ENCODE measurements at regions not wholly inside any gene's neighbourhood (a gene's known extent, or its start where the extent isn't known, plus 50 kb on each side); places are given as distances from the start of the nearest gene placed in this dataset.

DNA sequence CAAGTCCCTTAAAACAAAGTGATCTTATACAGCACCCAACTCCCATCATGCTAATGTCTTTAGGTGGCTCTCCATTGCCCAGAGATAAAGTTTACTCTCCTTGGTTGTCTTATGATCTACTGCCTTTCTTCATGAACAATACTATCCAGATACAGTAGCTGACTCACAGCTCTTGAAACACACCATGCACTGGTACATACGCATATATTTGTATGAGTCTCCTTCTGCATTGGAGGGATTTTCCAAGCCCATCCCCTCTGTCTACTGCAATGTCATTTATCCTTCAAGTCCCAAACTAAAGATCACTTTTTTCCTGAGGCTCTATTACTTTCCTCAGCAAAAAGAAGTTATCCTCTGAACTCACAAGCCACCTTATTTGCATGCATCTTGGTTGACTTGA lies 84.7 kb upstream of the LRATD1 start:
- TF ChIP-seq CTCF (IDR thresholded peaks at IDR 0.05; ENCODE audit: insufficient read depth, low read length) (no peak), GABPA (IDR thresholded peaks at IDR 0.05; ENCODE audit: low read depth) (no peak), POLR2AphosphoS5 (IDR thresholded peaks at IDR 0.05; ENCODE audit: low read depth) (no peak), SPI1 (IDR thresholded peaks at IDR 0.05; ENCODE audit: borderline replicate concordance, low read depth) (no peak)
- Histone ChIP-seq H3K27me3 (ENCODE audit: insufficient read depth, poor library complexity, severe bottlenecking) (no peaks in the 10 kb centered on the region), H3K4me3 (replicated peaks; ENCODE audit: insufficient read depth, low read length) (no peak overlapping the region), H3K27ac (replicated peaks) (no peak overlapping the region)
- DNase-seq (ENCODE audit: low read depth in 1 of 2, low spot score in 1 of 2): no peak

DNA sequence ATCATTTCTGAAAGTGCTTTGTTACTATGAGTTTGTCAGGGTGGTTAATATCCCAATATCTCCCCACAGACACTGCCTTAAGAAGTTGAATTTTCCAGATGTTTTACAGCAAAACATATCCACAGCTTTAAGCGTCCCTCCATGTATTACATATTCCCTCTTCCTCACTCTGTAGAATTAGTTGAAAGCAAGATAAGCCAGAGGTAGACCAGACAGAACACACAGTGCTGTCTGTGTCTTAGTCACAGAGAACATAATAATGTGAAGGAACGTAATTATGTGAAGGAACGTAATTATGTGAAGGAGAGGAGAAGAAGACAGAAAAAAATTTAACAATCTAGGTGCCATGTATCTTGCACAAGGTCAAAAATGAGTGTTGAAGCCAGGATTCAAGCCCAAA lies 81.9 kb upstream of the LRATD1 start:
- no peaks in the 10 kb centered on the region for H3K27me3 ChIP-seq (ENCODE audit: insufficient read depth, poor library complexity, severe bottlenecking)
- no peak overlapping the region for H3K4me3 ChIP-seq (replicated peaks; ENCODE audit: insufficient read depth, low read length)
- H3K27ac ChIP-seq (replicated peaks): no peak overlapping the region
- TF ChIP-seq POLR2AphosphoS5 (IDR thresholded peaks at IDR 0.05; ENCODE audit: low read depth): no peak
- TF ChIP-seq, protein P1, sequence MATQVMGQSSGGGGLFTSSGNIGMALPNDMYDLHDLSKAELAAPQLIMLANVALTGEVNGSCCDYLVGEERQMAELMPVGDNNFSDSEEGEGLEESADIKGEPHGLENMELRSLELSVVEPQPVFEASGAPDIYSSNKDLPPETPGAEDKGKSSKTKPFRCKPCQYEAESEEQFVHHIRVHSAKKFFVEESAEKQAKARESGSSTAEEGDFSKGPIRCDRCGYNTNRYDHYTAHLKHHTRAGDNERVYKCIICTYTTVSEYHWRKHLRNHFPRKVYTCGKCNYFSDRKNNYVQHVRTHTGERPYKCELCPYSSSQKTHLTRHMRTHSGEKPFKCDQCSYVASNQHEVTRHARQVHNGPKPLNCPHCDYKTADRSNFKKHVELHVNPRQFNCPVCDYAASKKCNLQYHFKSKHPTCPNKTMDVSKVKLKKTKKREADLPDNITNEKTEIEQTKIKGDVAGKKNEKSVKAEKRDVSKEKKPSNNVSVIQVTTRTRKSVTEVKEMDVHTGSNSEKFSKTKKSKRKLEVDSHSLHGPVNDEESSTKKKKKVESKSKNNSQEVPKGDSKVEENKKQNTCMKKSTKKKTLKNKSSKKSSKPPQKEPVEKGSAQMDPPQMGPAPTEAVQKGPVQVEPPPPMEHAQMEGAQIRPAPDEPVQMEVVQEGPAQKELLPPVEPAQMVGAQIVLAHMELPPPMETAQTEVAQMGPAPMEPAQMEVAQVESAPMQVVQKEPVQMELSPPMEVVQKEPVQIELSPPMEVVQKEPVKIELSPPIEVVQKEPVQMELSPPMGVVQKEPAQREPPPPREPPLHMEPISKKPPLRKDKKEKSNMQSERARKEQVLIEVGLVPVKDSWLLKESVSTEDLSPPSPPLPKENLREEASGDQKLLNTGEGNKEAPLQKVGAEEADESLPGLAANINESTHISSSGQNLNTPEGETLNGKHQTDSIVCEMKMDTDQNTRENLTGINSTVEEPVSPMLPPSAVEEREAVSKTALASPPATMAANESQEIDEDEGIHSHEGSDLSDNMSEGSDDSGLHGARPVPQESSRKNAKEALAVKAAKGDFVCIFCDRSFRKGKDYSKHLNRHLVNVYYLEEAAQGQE (IDR thresholded peaks at IDR 0.05; ENCODE audit: insufficient replicate concordance, low read depth): no peak
- TF ChIP-seq SPI1 (IDR thresholded peaks at IDR 0.05; ENCODE audit: borderline replicate concordance, low read depth): no peak
- no peak for TF ChIP-seq GABPA (IDR thresholded peaks at IDR 0.05; ENCODE audit: low read depth)
- no peak for TF ChIP-seq CTCF (IDR thresholded peaks at IDR 0.05; ENCODE audit: insufficient read depth, low read length)
- DNase-seq (ENCODE audit: low read depth in 1 of 2, low spot score in 1 of 2): no peak

DNA sequence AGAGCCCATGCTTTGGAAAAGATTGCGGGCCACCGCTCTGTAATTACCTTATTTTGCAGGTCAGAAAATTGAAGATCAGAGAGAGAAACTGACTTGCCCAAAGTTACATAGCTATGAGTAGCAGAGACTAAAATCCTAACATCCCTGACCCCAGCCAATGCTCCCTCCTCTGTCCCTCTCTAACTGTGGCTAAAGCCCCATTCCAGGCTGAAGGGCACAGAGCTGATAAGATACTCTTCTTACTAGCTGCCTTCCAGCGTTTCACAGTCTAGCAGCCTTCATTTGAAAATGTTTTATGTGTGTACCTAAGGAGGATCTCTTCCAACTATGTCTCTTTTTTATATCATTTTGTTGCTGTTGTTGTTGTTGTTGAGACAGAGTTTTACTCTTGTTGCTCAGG lies 81.4 kb upstream of the LRATD1 start:
- Histone ChIP-seq H3K4me3 (replicated peaks; ENCODE audit: insufficient read depth, low read length) (no peak overlapping the region), H3K27me3 (ENCODE audit: insufficient read depth, poor library complexity, severe bottlenecking) (no peaks in the 10 kb centered on the region)
- TF ChIP-seq, protein P1 (IDR thresholded peaks at IDR 0.05; ENCODE audit: insufficient replicate concordance, low read depth): no peak
- TF ChIP-seq GABPA (IDR thresholded peaks at IDR 0.05; ENCODE audit: low read depth): no peak
- no peak for TF ChIP-seq SPI1 (IDR thresholded peaks at IDR 0.05; ENCODE audit: borderline replicate concordance, low read depth)
- no peak for TF ChIP-seq POLR2AphosphoS5 (IDR thresholded peaks at IDR 0.05; ENCODE audit: low read depth)
- TF ChIP-seq CTCF (IDR thresholded peaks at IDR 0.05; ENCODE audit: insufficient read depth, low read length): no peak

DNA sequence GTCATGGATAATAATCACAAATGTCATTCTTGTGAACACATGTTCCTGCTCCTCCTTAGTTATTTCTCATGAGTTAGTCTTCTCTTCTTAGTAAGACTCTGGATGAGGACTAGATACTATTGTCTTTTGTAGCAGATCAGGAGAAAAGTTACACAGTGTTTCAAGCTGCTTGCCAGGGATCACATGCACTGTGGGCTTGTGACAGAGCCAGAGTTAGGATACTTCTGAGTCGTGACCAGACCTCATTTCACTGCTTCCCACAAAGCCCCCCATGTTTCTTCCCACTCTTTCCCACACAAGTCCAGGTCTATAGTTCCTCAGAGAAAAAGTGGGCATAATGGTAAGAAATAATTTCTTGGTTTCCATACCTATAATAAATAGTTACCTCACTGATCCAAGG lies 80.2 kb upstream of the LRATD1 start:
- Histone ChIP-seq H3K27ac (replicated peaks) (no peak overlapping the region), H3K4me3 (replicated peaks; ENCODE audit: insufficient read depth, low read length) (no peak overlapping the region), H3K27me3 (ENCODE audit: insufficient read depth, poor library complexity, severe bottlenecking) (no peaks in the 10 kb centered on the region)
- DNase-seq (ENCODE audit: low read depth in 1 of 2, low spot score in 1 of 2): no peak
- TF ChIP-seq GABPA (IDR thresholded peaks at IDR 0.05; ENCODE audit: low read depth): no peak
- TF ChIP-seq, protein P1 (IDR thresholded peaks at IDR 0.05; ENCODE audit: insufficient replicate concordance, low read depth): no peak
- TF ChIP-seq SPI1 (IDR thresholded peaks at IDR 0.05; ENCODE audit: borderline replicate concordance, low read depth): no peak
- TF ChIP-seq POLR2AphosphoS5 (IDR thresholded peaks at IDR 0.05; ENCODE audit: low read depth): no peak
- no peak for TF ChIP-seq CTCF (IDR thresholded peaks at IDR 0.05; ENCODE audit: insufficient read depth, low read length)

More for the DNA sequence above, 81.4 kb upstream of the LRATD1 start:
- no peak for DNase-seq (ENCODE audit: low read depth in 1 of 2, low spot score in 1 of 2)
- no peak overlapping the region for H3K27ac ChIP-seq (replicated peaks)
